ENCODE measurements at regions not wholly inside any gene's neighbourhood (a gene's known extent, or its start where the extent isn't known, plus 50 kb on each side); places are given as distances from the start of the nearest gene placed in this dataset.
A peak's percentile ranks its signal among the peaks of the same experiment; 100 is the strongest.

- peaks cover 0 to 1% (median 0%) of the 10 kb centered on the region in 4 donors for H3K9me3 ChIP-seq (ENCODE audit: control insufficient read depth in 4 of 4, insufficient read depth in 3 of 4, low read length in 3 of 4)
- H3K27me3 ChIP-seq (ENCODE audit: control insufficient read depth in 3 of 3, insufficient read depth in 3 of 3, low read length in 2 of 3), result peaks cover 5 to 25% (median 8%) of the 10 kb centered on the region in 3 donors
- no peak overlapping the region for H3K4me3 ChIP-seq
- H3K36me3 ChIP-seq (ENCODE audit: control insufficient read depth in 4 of 4, insufficient read depth in 4 of 4, low read length in 4 of 4), result no peaks in the 10 kb centered on the region
- H3K27ac ChIP-seq (ENCODE audit: low read depth in 1 of 2, low read length in 1 of 2), result no peak overlapping the region
- no peak for TF ChIP-seq CTCF (IDR thresholded peaks at IDR 0.05; ENCODE audit: control extremely low read depth, extremely low read depth)
- peak; percentile 8 for ATAC-seq (ENCODE audit: insufficient read depth, low FRiP score)
- H3K4me1 ChIP-seq (ENCODE audit: control insufficient read depth in 5 of 5, insufficient read depth in 5 of 5, low read length in 5 of 5), result peaks cover 0 to 12% (median 8%) of the 10 kb centered on the region in 5 donors
- 3 to 6% methylated on average over 53 to 57 of the region's 57 CpGs for WGBS, 2 donors
- H3K9ac ChIP-seq (ENCODE audit: insufficient read depth in 1 of 2, low read length in 2 of 2), result no peak overlapping the region
- peak; percentile 73 to 83 (median 81) for DNase-seq
Observed at GRCh38 chr10:42933448-42934340, 143.2 kb upstream of the RET start.

GRCh38 chr10:42934351-42934811 lies 142.5 kb upstream of the RET start:
- 87 to 88% methylated on average over 8 of the region's 8 CpGs for WGBS, 2 donors
- Histone ChIP-seq H3K36me3 (ENCODE audit: control insufficient read depth in 4 of 4, insufficient read depth in 4 of 4, low read length in 4 of 4) (no peaks in the 10 kb centered on the region), H3K4me3 (no peak overlapping the region), H3K27ac (ENCODE audit: low read depth in 1 of 2, low read length in 1 of 2) (no peak overlapping the region), H3K4me1 (ENCODE audit: control insufficient read depth in 5 of 5, insufficient read depth in 5 of 5, low read length in 5 of 5) (peaks cover 0 to 12% (median 8%) of the 10 kb centered on the region in 5 donors), H3K27me3 (ENCODE audit: control insufficient read depth in 3 of 3, insufficient read depth in 3 of 3, low read length in 2 of 3) (peaks cover 4 to 25% (median 5%) of the 10 kb centered on the region in 3 donors), H3K9ac (ENCODE audit: insufficient read depth in 1 of 2, low read length in 2 of 2) (no peak overlapping the region), H3K9me3 (ENCODE audit: control insufficient read depth in 4 of 4, insufficient read depth in 3 of 4, low read length in 3 of 4) (peaks cover 0 to 1% (median 0%) of the 10 kb centered on the region in 4 donors)
- TF ChIP-seq CTCF (IDR thresholded peaks at IDR 0.05; ENCODE audit: control extremely low read depth, extremely low read depth), result no peak
- DNase-seq (no peak), ATAC-seq (ENCODE audit: insufficient read depth, low FRiP score) (no peak)

GRCh38 chr10:42934842-42935241 lies 142.0 kb upstream of the RET start:
- DNase-seq (no peak), ATAC-seq (ENCODE audit: insufficient read depth, low FRiP score) (no peak)
- Histone ChIP-seq H3K4me1 (ENCODE audit: control insufficient read depth in 5 of 5, insufficient read depth in 5 of 5, low read length in 5 of 5) (peaks cover 0 to 12% (median 8%) of the 10 kb centered on the region in 5 donors), H3K27ac (ENCODE audit: low read depth in 1 of 2, low read length in 1 of 2) (no peak overlapping the region), H3K9ac (ENCODE audit: insufficient read depth in 1 of 2, low read length in 2 of 2) (no peak overlapping the region), H3K4me3 (no peak overlapping the region), H3K36me3 (ENCODE audit: control insufficient read depth in 4 of 4, insufficient read depth in 4 of 4, low read length in 4 of 4) (no peaks in the 10 kb centered on the region), H3K9me3 (ENCODE audit: control insufficient read depth in 4 of 4, insufficient read depth in 3 of 4, low read length in 3 of 4) (peaks cover 0 to 1% (median 0%) of the 10 kb centered on the region in 4 donors), H3K27me3 (ENCODE audit: control insufficient read depth in 3 of 3, insufficient read depth in 3 of 3, low read length in 2 of 3) (peaks cover 0 to 24% (median 5%) of the 10 kb centered on the region in 3 donors)
- TF ChIP-seq CTCF (IDR thresholded peaks at IDR 0.05; ENCODE audit: control extremely low read depth, extremely low read depth), result no peak
- 62 to 74% methylated on average over 3 of the region's 3 CpGs for WGBS, 2 donors

Measured in lung (tissue), 11 donors.